GM20431 (cell line): ENCODE measurements at regions not wholly inside any gene's neighbourhood (a gene's known extent, or its start where the extent isn't known, plus 50 kb on each side); places are given as distances from the start of the nearest gene placed in this dataset.
"Not testable (repeated sequence)": the region's sequence is repeated elsewhere in the genome, so short reads cannot be mapped to it uniquely, and the experiment has no call there.

Source experiments
- in situ Hi-C: fragments of 300-500 bp; cut with MseI, MboI; formaldehyde crosslinking; loops from one replicate; pipeline ENCODE4 v1.15.0; 2020; ENCODE audit warnings: low sequenced_read_pairs; ENCODE audit not compliant: unreplicated experiment

- in situ Hi-C loops, result no loop called here
Measured at GRCh38 chr2:72078773-72079172, 68.9 kb downstream of the CYP26B1 start.

GRCh38 chr2:72077702-72078169, 69.9 kb downstream of the CYP26B1 start:
- in situ Hi-C loops, result no loop called here

DNA sequence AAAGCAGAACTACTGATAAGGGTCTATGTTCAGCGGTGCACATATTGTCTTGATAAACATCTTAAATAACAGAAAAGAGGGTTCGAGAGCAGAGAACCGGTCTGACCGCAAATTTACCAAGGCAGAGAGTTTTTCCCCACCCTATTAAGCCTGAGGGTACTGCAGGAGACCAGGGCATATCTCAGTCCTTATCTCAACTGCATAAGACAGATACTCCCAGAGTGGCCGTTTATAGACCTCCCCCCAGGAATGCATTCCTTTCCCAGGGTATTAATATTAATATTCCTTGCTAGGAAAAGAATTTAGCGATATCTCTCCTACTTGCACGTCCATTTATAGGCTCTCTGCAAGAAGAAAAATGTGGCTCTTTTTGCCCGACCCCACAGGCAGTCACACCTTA, 74.3 kb downstream of the CYP26B1 start:
- in situ Hi-C loops, result not testable (repeated sequence)

DNA sequence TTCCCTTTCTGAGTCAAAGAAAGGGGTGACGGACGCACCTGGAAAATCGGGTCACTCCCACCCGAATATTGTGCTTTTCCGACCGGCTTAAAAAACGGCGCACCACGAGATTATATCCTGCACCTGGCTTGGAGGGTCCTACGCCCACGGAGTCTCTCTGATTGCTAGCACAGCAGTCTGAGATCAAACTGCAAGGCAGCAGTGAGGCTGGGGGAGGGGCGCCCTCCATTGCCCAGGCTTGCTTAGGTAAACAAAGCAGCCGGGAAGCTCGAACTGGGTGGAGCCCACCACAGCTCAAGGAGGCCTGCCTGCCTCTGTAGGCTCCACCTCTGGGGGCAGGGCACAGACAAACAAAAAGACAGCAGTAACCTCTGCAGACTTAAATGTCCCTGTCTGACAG, 83.5 kb downstream of the CYP26B1 start:
- in situ Hi-C loops, result not testable (repeated sequence)

GRCh38 chr2:72062336-72062735, 85.3 kb downstream of the CYP26B1 start:
- in situ Hi-C loops, result no loop called here

DNA sequence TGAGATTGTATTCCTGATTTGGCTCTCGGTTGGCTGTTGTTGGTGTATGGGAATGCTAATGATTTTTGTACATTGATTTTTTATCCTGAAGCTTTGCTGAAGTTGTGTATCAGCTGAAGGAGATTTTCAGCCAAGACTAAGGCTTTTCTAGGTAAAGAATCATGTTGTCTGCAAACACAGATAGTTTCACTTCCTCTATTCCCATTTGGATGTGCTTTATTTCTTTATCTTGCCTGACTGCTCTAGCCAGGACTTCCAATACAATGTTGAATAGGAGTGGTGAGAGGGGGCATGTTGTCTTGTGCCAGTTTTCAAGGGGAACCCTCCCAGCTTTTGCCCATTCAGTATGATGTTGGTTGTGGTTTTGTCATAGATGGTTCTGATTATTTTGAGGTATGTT, 90.4 kb downstream of the CYP26B1 start:
- in situ Hi-C loops, result no loop called here

DNA sequence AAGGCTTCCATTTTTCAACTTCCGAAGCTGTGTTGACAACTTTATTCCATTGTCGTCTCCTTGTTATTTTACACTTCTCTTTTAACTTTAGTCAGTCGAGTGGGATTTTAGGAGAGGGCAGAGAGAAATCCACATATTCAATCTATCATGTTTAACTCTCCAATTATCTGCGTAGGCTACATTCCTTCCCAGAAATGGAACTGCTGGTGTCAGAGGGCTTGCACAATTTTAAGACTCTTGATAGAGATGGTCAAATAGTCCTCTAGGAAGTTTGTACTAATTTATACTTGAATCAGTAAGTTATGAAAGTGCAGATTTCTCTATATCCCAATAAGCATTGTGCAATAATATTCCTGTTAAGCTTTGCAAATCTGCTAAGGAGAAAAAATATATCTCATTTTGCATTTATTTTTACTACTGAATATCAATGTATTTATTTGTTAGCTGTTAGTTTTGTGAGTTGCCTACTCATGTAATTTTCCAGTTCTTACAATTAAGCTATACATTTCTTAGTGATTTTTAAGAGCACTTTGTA, 95.6 kb downstream of the CYP26B1 start:
- in situ Hi-C loops, result no loop called here

DNA sequence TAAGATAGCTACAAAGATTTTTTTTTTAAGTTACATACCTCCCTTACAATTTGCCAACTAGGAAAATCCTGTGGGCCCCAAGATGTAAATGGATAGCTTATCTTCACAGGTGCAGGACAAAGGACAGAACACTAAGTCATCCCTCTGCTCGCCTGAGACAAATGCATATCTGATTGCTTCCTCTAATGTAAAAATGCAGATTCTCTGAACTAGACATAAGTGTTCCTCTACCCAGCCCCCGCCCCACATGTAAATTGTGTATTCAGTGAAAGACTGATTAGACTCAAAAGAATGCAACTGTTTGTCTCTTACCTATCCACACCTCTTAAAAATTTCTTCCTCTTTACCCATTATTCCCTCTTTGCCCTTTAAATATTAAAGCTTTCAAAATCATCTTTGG, 96.5 kb downstream of the CYP26B1 start:
- in situ Hi-C loops, result no loop called here

GRCh38 chr2:72050734-72051133, 96.9 kb downstream of the CYP26B1 start:
- in situ Hi-C loops, result no loop called here

- in situ Hi-C loops, result no loop called here
Measured at GRCh38 chr2:72048881-72049477, 98.7 kb downstream of the CYP26B1 start.

- in situ Hi-C loops, result no loop called here
Measured at GRCh38 chr2:72043985-72044384, 103.7 kb downstream of the CYP26B1 start.

DNA sequence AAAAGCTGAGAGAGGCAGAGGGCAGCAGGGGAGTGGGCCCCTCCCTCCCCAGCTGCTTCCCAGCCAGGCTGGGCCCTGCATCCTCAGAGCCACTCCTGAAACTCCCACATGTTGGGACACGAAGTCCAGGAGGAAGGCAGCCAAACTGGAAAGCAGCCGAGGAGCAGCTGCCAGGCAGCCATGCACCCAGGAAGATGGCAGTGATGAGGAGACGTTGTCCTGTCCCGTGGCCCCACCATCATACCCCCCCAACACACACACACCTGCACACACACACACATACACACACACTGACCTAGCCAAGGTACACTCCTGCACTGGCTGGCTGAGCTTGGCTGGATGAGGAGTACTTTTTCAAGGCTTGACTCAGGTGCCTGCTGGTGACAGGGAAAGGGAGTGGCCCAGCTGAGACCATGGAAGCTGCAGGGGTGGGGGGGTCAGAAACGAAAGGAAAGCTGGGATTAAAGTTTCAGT, 106.0 kb downstream of the CYP26B1 start:
- in situ Hi-C loops, result no loop called here

- in situ Hi-C loops, result no loop called here
Measured at GRCh38 chr2:72040629-72041571, 106.8 kb downstream of the CYP26B1 start.

DNA sequence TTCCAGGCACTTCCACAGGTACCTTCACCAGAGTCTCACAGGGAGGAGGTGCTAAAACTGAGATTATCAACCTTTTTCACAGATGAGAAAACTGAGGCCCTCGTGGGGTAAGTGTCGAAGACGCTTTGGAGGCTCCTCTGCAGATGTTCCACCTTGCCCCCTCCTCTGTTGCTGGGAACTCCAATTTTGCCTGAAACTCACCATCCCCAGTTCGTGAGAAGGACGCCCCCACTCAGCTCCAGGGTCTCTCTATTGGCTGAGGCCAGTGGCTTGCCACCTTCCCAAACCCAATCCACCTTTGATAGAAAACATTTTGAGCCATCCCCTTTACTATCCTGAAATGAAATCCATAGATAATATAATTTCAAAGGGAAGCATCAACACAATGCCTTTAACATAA, 109.1 kb downstream of the CYP26B1 start:
- in situ Hi-C loops, result no loop called here

DNA sequence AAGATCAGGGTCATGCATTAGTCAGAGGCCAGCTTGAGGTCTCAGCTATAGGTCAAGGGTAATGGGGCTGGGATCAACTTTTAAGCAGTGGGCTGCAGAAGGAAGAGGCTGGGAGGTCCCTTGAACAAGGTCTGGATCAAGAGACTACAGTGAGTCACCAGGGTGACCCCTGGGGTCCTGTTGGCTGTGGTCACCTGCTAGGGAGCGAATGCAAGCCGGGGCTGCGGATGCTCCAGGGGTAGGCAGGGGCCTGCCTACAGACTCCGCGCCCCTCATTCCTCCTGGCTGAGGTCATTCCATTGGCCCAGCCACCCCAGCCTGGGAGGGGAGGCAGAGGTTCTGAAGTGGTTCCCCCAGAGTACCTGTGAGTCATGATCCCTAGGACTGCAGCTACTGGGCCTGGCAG, 110.4 kb downstream of the CYP26B1 start:
- in situ Hi-C loops, result no loop called here

DNA sequence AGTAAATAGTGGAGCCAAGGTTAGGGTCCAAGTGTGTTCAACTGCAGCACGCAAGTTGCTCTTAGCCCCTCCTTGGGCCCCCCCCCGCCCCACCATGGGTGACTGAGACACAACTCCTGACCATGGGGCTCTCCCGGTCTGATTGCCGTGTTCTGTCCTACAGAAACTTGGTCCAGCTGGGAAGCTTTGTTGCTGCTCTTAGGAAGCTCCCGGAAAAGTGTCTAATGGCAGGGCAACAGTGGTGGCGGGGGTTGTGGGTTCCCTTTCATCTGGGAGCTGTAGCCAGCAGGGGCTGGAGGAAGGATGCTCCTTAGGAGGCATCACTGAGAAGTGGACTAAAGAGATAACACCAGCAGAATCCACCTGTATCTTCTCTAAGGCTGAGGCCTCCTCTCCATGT, 111.1 kb downstream of the CYP26B1 start:
- in situ Hi-C loops, result no loop called here

DNA sequence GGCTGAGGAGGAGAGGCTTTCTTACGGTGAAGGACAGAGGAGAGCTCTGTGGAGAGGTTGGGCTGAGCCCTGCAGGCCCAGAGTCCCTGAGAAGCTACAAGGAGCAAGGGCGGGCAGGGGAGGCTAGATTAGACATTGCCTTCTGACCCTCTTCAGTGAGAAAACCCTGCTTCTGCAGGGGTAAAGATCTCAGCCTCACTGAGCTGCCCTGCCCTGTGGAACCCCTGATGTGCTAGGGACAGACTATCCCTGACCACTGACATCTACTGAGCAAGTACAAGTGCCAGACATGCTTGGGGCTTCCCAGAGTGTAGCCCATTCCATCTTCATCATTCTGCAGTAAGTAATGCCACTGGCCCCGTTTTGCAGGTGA, 111.5 kb downstream of the CYP26B1 start:
- in situ Hi-C loops, result no loop called here

- in situ Hi-C loops, result no loop called here
Measured at GRCh38 chr2:72035518-72036172, 112.0 kb downstream of the CYP26B1 start.

DNA sequence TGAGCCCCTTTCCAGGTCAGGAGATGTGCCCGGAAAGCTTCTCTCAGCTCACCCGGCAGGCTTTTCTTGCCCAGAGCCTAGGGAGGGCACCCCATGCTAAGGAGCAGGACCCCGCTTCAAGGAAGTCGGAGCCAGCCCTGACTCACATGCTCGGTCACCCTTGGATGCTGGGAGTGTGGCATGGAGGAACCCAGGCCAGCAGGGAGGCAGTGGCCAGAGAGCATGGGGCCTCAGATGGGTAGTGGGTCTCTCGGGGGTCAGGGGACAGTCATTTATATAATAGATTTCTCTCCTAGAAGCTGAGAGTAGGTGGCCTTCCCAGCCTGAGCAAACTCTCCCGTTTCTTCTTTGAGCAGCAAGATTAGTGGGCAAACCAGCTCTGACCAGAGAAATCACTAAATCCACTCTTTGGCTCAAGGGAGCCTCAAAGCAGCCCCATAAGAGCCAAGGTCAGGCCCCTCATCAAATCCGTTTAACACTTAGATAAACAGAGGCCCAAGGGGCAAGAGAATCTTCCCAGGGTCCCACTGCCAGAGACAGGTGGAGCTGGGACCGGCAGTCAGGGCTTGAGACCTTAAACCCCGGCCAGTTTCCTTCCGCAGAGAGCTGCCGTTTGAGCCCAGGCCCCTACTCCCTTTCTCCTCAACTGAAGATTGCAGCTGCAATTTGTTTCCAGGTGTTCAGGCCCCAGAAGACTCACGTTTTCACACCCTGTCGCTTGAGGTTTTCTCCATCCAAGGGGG, 113.1 kb downstream of the CYP26B1 start:
- in situ Hi-C loops, result no loop called here

DNA sequence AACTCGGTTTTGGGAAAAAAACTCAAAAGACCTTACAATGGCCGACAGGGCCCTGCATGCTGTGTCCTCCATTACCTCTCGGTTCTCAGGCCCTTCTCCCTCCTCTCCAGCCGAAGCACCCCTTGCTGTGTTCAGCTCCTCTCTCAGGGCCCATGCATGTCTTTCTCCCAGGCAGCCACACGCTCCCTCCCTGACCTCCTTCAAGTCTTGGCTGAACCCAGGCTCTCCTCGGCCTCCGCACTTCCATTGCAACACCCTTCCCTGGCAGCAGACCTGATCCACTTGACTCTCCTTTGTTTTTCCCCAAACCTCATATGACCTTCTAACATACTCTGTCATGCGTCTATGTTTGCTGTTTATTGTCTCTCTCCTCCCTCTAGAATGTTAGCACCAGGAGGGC, 114.0 kb downstream of the CYP26B1 start:
- in situ Hi-C loops, result no loop called here
